IPS-20b (cell line): ENCODE measurements at regions not wholly inside any gene's neighbourhood (a gene's known extent, or its start where the extent isn't known, plus 50 kb on each side); places are given as distances from the start of the nearest gene placed in this dataset.

Source experiments
- H3K27ac ChIP-seq: one replicate; pipeline ENCODE4 v1.5.1; 2013; ENCODE audit warnings: low read length
- H3K27me3 ChIP-seq: 2 replicates; pipeline ENCODE4 v1.6.1; 2013; ENCODE audit warnings: mild to moderate bottlenecking, low read length, inconsistent platforms; ENCODE audit not compliant: insufficient read depth
- H3K36me3 ChIP-seq: 2 replicates; pipeline ENCODE4 v1.6.1; 2013; ENCODE audit warnings: low read depth, mild to moderate bottlenecking, inconsistent platforms, low read length, moderate library complexity; ENCODE audit not compliant: insufficient read depth
- H3K4me1 ChIP-seq: 2 replicates; pipeline ENCODE4 v1.6.1; 2013; ENCODE audit warnings: mild to moderate bottlenecking, control low read depth, inconsistent platforms, low read length, moderate library complexity; ENCODE audit not compliant: insufficient read depth
- H3K4me3 ChIP-seq: 2 replicates; pipeline ENCODE4 v1.5.1; 2013; ENCODE audit warnings: mild to moderate bottlenecking, low read length, inconsistent platforms
- H3K9ac ChIP-seq: 2 replicates; pipeline ENCODE4 v1.6.1; 2013; ENCODE audit warnings: low read depth, mild to moderate bottlenecking, inconsistent platforms, low read length, moderate library complexity
- H3K9me3 ChIP-seq: 2 replicates; pipeline ENCODE4 v1.6.1; 2013; ENCODE audit warnings: mild to moderate bottlenecking, low read depth, low read length, inconsistent platforms; ENCODE audit not compliant: insufficient read depth

GRCh38 chr9:109918339-109919163 lies 138.6 kb downstream of the PALM2AKAP2 start:
- no peak overlapping the region for H3K9ac ChIP-seq
- H3K27me3 ChIP-seq: no peaks in the 10 kb centered on the region
- H3K4me3 ChIP-seq: no peak overlapping the region
- H3K27ac ChIP-seq: no peak overlapping the region
- H3K36me3 ChIP-seq: no peaks in the 10 kb centered on the region
- H3K4me1 ChIP-seq: peaks cover 2% of the 10 kb centered on the region; the same call in 1 of the 2 replicates
- no peaks in the 10 kb centered on the region for H3K9me3 ChIP-seq

DNA sequence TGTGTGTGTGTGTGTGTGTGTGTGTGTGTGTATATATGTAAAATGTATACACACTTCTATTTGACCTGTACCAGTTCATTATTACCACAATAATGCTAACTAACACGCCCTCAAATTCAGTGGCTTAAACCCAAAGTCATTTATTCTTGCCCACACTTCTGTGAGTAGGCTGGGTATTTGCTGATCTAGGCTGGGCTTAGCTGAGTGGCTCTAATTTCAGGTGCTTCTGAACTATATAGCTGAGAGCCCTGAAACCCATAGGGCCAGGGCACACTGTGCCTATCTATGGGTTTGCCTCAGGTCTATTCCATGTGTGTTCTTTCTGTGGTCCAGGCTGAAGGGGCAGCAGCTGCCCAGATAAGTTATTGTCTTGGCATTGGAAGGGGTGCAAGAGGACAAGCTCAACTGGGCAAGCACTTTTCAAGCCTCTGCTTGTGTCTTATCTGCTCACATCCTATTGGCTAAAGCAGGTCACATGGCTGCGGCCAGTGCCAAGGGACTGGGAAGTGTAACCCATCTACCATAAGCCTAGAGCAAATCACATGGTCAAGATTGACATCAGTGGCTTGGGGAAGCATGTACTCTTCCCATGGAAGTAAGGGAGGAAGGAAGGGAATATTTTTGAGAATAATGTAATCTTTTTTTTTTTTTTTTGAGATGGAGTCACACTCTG lies 139.9 kb downstream of the PALM2AKAP2 start:
- Histone ChIP-seq H3K4me3 (no peak overlapping the region), H3K27ac (no peak overlapping the region), H3K9ac (no peak overlapping the region), H3K36me3 (no peaks in the 10 kb centered on the region), H3K27me3 (no peaks in the 10 kb centered on the region), H3K9me3 (no peaks in the 10 kb centered on the region), H3K4me1 (peaks cover 4% of the 10 kb centered on the region; the same call in 1 of the 2 replicates)

- H3K27ac ChIP-seq: no peak overlapping the region
- no peaks in the 10 kb centered on the region for H3K27me3 ChIP-seq
- peaks cover 4% of the 10 kb centered on the region; the same call in 1 of the 2 replicates for H3K4me1 ChIP-seq
- no peaks in the 10 kb centered on the region for H3K9me3 ChIP-seq
- H3K9ac ChIP-seq: no peak overlapping the region
- no peaks in the 10 kb centered on the region for H3K36me3 ChIP-seq
- no peak overlapping the region for H3K4me3 ChIP-seq
Measured at GRCh38 chr9:109922617-109923470, 142.8 kb downstream of the PALM2AKAP2 start.

DNA sequence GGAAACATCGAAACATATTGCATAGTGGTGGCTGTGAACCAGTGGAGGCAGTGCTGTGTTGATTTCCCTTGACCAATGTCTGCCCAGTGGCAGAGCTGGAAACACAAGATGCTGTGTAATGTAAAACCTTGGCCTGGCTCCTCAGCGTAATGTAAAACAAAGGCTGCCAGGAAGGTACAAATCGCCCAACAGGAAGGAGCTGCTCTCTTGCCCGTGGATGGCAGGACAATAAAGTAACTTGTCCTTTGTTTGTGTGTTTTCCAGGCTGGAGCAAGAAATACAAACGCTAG lies 143.4 kb downstream of the PALM2AKAP2 start:
- peaks cover 4% of the 10 kb centered on the region; the same call in 1 of the 2 replicates for H3K4me1 ChIP-seq
- no peak overlapping the region for H3K4me3 ChIP-seq
- no peaks in the 10 kb centered on the region for H3K36me3 ChIP-seq
- H3K27ac ChIP-seq: no peak overlapping the region
- H3K9me3 ChIP-seq: no peaks in the 10 kb centered on the region
- H3K27me3 ChIP-seq: no peaks in the 10 kb centered on the region
- no peak overlapping the region for H3K9ac ChIP-seq

GRCh38 chr9:109923806-109924205 lies 143.8 kb downstream of the PALM2AKAP2 start:
- Histone ChIP-seq H3K9me3 (no peaks in the 10 kb centered on the region), H3K4me1 (peaks cover 4% of the 10 kb centered on the region; the same call in 1 of the 2 replicates), H3K4me3 (no peak overlapping the region), H3K27ac (no peak overlapping the region), H3K36me3 (no peaks in the 10 kb centered on the region), H3K9ac (no peak overlapping the region), H3K27me3 (no peaks in the 10 kb centered on the region)

- H3K4me1 ChIP-seq: peaks cover 4% of the 10 kb centered on the region; the same call in 1 of the 2 replicates
- H3K36me3 ChIP-seq: no peaks in the 10 kb centered on the region
- H3K9me3 ChIP-seq: no peaks in the 10 kb centered on the region
- no peaks in the 10 kb centered on the region for H3K27me3 ChIP-seq
- no peak overlapping the region for H3K27ac ChIP-seq
- no peak overlapping the region for H3K9ac ChIP-seq
- no peak overlapping the region for H3K4me3 ChIP-seq
Measured at GRCh38 chr9:109925799-109926198, 145.8 kb downstream of the PALM2AKAP2 start.

- Histone ChIP-seq H3K9me3 (no peaks in the 10 kb centered on the region), H3K27ac (no peak overlapping the region), H3K36me3 (no peaks in the 10 kb centered on the region), H3K27me3 (no peaks in the 10 kb centered on the region), H3K4me3 (no peak overlapping the region), H3K4me1 (peaks cover 4% of the 10 kb centered on the region; the same call in 1 of the 2 replicates), H3K9ac (no peak overlapping the region)
Measured at GRCh38 chr9:109926421-109926869, 146.4 kb downstream of the PALM2AKAP2 start.

GRCh38 chr9:109931623-109932022 lies 151.6 kb downstream of the PALM2AKAP2 start:
- no peak overlapping the region for H3K27ac ChIP-seq
- H3K4me3 ChIP-seq: no peak overlapping the region
- H3K36me3 ChIP-seq: no peaks in the 10 kb centered on the region
- no peak overlapping the region for H3K9ac ChIP-seq
- H3K27me3 ChIP-seq: no peaks in the 10 kb centered on the region
- H3K9me3 ChIP-seq: no peaks in the 10 kb centered on the region
- no peaks in the 10 kb centered on the region for H3K4me1 ChIP-seq

- H3K27me3 ChIP-seq: no peaks in the 10 kb centered on the region
- H3K27ac ChIP-seq: no peak overlapping the region
- no peaks in the 10 kb centered on the region for H3K9me3 ChIP-seq
- no peak overlapping the region for H3K4me3 ChIP-seq
- H3K4me1 ChIP-seq: no peaks in the 10 kb centered on the region
- no peaks in the 10 kb centered on the region for H3K36me3 ChIP-seq
- no peak overlapping the region for H3K9ac ChIP-seq
Measured at GRCh38 chr9:109934136-109934856, 154.3 kb downstream of the PALM2AKAP2 start.

DNA sequence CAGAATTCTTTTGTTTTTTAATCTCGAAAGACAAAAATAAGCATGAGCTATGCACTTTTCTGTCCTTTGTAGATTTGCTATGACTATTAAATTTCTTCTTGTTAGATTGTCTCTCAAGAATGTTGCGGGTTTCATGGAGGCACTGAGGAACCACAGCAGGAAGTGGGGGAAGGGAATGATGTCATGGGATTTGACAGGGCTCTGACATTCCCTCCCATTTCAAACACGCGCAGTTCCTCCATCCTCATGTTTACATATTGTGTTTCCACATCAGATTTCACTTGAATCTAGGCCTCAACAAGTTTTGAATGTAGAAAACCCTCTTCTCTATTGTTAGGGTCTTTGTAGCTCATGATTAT lies 154.8 kb downstream of the PALM2AKAP2 start:
- Histone ChIP-seq H3K27ac (no peak overlapping the region), H3K4me3 (no peak overlapping the region), H3K36me3 (no peaks in the 10 kb centered on the region), H3K27me3 (no peaks in the 10 kb centered on the region), H3K9me3 (no peaks in the 10 kb centered on the region), H3K9ac (no peak overlapping the region), H3K4me1 (no peaks in the 10 kb centered on the region)

DNA sequence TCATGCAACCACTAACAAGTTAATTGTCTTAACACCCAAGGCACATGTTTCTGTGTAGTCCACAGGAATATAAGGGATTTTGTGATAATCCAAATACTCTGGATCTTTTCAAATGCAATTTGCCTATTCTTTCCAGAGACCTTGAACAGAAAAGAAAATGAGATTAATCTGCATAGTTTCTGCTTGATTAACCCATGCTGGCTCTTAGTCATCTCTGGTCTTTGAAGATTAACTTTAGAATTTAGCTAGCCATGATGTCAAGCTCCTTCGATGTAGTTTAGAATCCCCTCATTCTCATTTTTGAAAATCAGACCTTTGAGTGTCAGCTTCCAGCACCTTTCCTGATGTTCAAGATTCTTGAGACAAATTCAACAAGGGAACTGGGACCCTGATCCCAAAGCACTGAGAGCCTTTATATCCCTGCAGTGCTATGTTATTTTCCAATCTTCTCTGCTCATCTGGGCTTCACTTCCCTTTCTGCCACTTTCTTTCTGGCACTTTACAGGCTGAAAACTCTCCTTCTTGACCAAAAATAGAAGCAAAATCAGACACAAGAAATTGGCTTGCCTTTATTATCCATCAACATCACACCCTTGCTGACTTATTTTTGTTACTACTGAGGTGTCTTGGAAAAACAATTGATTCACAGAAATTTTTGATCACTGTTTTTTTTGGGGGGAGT lies 155.5 kb downstream of the PALM2AKAP2 start:
- no peak overlapping the region for H3K27ac ChIP-seq
- no peaks in the 10 kb centered on the region for H3K36me3 ChIP-seq

More for the DNA sequence above, 155.5 kb downstream of the PALM2AKAP2 start:
- Histone ChIP-seq H3K27me3 (no peaks in the 10 kb centered on the region), H3K4me3 (no peak overlapping the region), H3K9me3 (no peaks in the 10 kb centered on the region), H3K9ac (no peak overlapping the region), H3K4me1 (no peaks in the 10 kb centered on the region)
